ENCODE measurements at regions not wholly inside any gene's neighbourhood (a gene's known extent, or its start where the extent isn't known, plus 50 kb on each side); places are given as distances from the start of the nearest gene placed in this dataset.

GRCh38 chr6:56750686-56751085 is 108.0 kb upstream of the DST start:
- no TSS peak for BruUV-seq (replicated peaks)
- POLR2A ChIA-PET, result interaction anchor here (1.1 kb wide), 2 partner anchors 13 to 24 kb away, joined by 3 to 4 read pairs; no protein-coding TSS in a partner anchor
- no peaks in the 10 kb centered on the region for H3K9me3 ChIP-seq (ENCODE audit: control insufficient read depth in 1 of 2, insufficient read depth in 1 of 2, low read depth in 1 of 2, low read length in 2 of 2)
- no peak for TF ChIP-seq JUND (IDR thresholded peaks at IDR 0.05)
- TF ChIP-seq SRF (IDR thresholded peaks at IDR 0.05; ENCODE audit: low read depth), result no peak
- TF ChIP-seq YY1 (IDR thresholded peaks at IDR 0.05; ENCODE audit: extremely low read depth, insufficient replicate concordance, low read depth, low read length), result no peak
- no peak for TF ChIP-seq RAD21 (IDR thresholded peaks at IDR 0.05; ENCODE audit: low read depth)
- no peak for TF ChIP-seq EZH2phosphoT487 (IDR thresholded peaks at IDR 0.05; ENCODE audit: borderline replicate concordance)
- TF ChIP-seq CBX3 (IDR thresholded peaks at IDR 0.05; ENCODE audit: low read depth), result no peak
- TF ChIP-seq ZNF274 (IDR thresholded peaks at IDR 0.05; ENCODE audit: low read depth, low read length), result no peak
- no peak for TF ChIP-seq SIN3A (IDR thresholded peaks at IDR 0.05; ENCODE audit: low read depth)
- no peak for TF ChIP-seq POLR2AphosphoS5 (IDR thresholded peaks at IDR 0.05; ENCODE audit: low read depth, low read length)
- TF ChIP-seq ELF1 (IDR thresholded peaks at IDR 0.05; ENCODE audit: borderline replicate concordance, low read depth), result no peak
- no peak for TF ChIP-seq CTCF (IDR thresholded peaks at IDR 0.05 in 2 of 3, conservative IDR thresholded peaks at IDR 0.05 in 1 of 3; ENCODE audit: borderline replicate concordance in 1 of 3, insufficient read depth in 1 of 3, low read depth in 2 of 3, low read length in 2 of 3)
- no peak for TF ChIP-seq EGR1 (IDR thresholded peaks at IDR 0.05; ENCODE audit: low read depth)
- no peak for TF ChIP-seq ZFX (IDR thresholded peaks at IDR 0.05)
- RAD21 ChIA-PET (ENCODE audit: low non-redundant PET in 1 of 2, low total read pairs in 2 of 2, uncharacterized antibody in 2 of 2, unreplicated experiment in 2 of 2), result no interaction called here
- peaks cover 95 to 96% of the 10 kb centered on the region in 2 experiments for H3K4me1 ChIP-seq (ENCODE audit: control insufficient read depth in 1 of 2, insufficient read depth in 2 of 2, low read length in 2 of 2)
- peak overlapping the region; percentile 97 for H3K27ac ChIP-seq (ENCODE audit: low read depth, low read length)
- DNase-seq (ENCODE audit: low read depth, low spot score), result no peak
- no peak for ATAC-seq
- H3K79me2 ChIP-seq (ENCODE audit: insufficient read depth, low read length), result peaks cover 86% of the 10 kb centered on the region
- H3K4me3 ChIP-seq (replicated peaks in 1 of 2; ENCODE audit: low read depth in 1 of 2, low read length in 2 of 2), result peak overlapping the region in 1 of 2 experiments; percentile 50; a peak in 1 of 4 replicates
- peak overlapping the region; percentile 57 for H3K9ac ChIP-seq (ENCODE audit: low read length)
- no peaks in the 10 kb centered on the region for H3K9me2 ChIP-seq (ENCODE audit: insufficient read depth)
- no peaks in the 10 kb centered on the region for H4K20me1 ChIP-seq (ENCODE audit: insufficient read depth)
- no peaks in the 10 kb centered on the region for H3K36me3 ChIP-seq (ENCODE audit: control insufficient read depth in 1 of 2, insufficient read depth in 2 of 2, low read length in 2 of 2)
- intact Hi-C loops (cut with micrococcal nuclease), result no loop called here
- no peak overlapping the region for H2AFZ ChIP-seq (ENCODE audit: low read depth, low read length, poor library complexity, severe bottlenecking)
- H3K27me3 ChIP-seq (ENCODE audit: insufficient read depth, low read length), result no peaks in the 10 kb centered on the region
- peak overlapping the region; percentile 79 for H3K4me2 ChIP-seq (ENCODE audit: low read length)
- CTCF ChIA-PET, result interaction anchor here (0.9 kb wide), 1 partner anchor 41 kb away, joined by 3 read pairs; no protein-coding TSS in a partner anchor
